Right lobe of liver (tissue), 4 donors: ENCODE measurements at regions not wholly inside any gene's neighbourhood (a gene's known extent, or its start where the extent isn't known, plus 50 kb on each side); places are given as distances from the start of the nearest gene placed in this dataset.

Experiments used
- POLR2A ChIP-seq: fragments of 450-650 bp; IDR thresholded peaks from one replicate; pipeline ENCODE4 v1.6.1; 2017; ENCODE audit warnings: antibody characterized with exemption, mild to moderate bottlenecking
- TF ChIP-seq, protein P1 (sequence below), 4 donors: fragments of 200-600 bp in 3 of 4; fragments of 450-650 bp in 1 of 4; IDR thresholded peaks; one replicate each; pipeline versions ENCODE4 v1.5.1 to v1.8.0; 2016 to 2022; ENCODE audit warnings: antibody characterized with exemption in 4 of 4, mild to moderate bottlenecking in 2 of 4
- donor health status: DM: no; HTN: no; CAD: no.
- donor health status: DM: no; HTN: no; CAD: no.
- donor health status: DM: no; HTN: yes; CAD: no.

DNA sequence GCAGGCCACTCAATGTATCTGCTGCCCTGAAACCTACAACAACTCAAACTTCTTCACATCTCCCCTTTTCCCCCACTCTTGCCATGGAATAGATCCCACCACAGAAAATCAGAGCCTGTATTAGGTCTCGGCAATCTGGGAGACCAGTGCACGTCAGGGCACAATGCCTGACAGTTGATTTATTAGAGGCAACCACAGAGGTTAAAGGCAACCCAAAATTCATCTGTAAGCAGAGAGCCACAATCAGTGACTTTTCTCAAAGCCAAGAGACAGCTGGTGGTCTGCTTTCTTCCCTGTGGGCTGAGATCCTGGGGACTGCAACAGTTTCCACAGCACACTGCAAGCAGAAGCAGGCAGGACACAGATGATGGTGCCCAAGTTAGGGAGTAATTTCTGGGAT lies 169.0 kb upstream of the NTF3 start:
- TF ChIP-seq POLR2A = no peak
- TF ChIP-seq, protein P1, sequence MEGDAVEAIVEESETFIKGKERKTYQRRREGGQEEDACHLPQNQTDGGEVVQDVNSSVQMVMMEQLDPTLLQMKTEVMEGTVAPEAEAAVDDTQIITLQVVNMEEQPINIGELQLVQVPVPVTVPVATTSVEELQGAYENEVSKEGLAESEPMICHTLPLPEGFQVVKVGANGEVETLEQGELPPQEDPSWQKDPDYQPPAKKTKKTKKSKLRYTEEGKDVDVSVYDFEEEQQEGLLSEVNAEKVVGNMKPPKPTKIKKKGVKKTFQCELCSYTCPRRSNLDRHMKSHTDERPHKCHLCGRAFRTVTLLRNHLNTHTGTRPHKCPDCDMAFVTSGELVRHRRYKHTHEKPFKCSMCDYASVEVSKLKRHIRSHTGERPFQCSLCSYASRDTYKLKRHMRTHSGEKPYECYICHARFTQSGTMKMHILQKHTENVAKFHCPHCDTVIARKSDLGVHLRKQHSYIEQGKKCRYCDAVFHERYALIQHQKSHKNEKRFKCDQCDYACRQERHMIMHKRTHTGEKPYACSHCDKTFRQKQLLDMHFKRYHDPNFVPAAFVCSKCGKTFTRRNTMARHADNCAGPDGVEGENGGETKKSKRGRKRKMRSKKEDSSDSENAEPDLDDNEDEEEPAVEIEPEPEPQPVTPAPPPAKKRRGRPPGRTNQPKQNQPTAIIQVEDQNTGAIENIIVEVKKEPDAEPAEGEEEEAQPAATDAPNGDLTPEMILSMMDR (IDR thresholded peaks at IDR 0.05) = no peak
